ENCODE measurements at regions not wholly inside any gene's neighbourhood (a gene's known extent, or its start where the extent isn't known, plus 50 kb on each side); places are given as distances from the start of the nearest gene placed in this dataset.

DNA sequence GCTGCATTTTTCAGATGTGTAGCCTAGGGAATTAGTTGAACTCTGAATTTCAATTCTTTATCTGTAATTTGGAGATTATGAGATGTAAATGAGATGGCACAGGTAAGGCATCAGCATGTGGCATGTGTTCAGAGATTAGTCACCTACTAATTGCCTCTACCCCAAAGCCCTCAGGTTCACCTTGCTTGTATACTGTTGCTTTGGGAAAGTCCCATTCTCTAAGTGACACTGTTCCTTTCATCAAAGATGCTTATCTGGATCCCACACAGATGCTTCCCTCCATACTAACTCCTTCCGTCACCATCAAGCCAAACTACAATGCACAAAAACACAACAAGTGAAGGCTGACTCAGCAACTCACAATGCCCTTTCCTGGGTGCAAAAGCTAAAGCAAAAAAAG is 143.7 kb downstream of the LRATD1 start:
- no peak overlapping the region for H3K4me3 ChIP-seq (ENCODE audit: low read length in 3 of 3)
- H3K9me3 ChIP-seq (ENCODE audit: control insufficient read depth in 2 of 3, insufficient read depth in 1 of 3, low read length in 3 of 3) = no peaks in the 10 kb centered on the region
- FAIRE-seq (no peak), DNase-seq (no peak)
- intact Hi-C loops (cut with DNase I) = no loop called here
- no peaks in the 10 kb centered on the region for H3K4me1 ChIP-seq (ENCODE audit: control insufficient read depth in 2 of 3, insufficient read depth in 2 of 3, low read depth in 1 of 3, low read length in 3 of 3)
- TF ChIP-seq, protein P1, sequence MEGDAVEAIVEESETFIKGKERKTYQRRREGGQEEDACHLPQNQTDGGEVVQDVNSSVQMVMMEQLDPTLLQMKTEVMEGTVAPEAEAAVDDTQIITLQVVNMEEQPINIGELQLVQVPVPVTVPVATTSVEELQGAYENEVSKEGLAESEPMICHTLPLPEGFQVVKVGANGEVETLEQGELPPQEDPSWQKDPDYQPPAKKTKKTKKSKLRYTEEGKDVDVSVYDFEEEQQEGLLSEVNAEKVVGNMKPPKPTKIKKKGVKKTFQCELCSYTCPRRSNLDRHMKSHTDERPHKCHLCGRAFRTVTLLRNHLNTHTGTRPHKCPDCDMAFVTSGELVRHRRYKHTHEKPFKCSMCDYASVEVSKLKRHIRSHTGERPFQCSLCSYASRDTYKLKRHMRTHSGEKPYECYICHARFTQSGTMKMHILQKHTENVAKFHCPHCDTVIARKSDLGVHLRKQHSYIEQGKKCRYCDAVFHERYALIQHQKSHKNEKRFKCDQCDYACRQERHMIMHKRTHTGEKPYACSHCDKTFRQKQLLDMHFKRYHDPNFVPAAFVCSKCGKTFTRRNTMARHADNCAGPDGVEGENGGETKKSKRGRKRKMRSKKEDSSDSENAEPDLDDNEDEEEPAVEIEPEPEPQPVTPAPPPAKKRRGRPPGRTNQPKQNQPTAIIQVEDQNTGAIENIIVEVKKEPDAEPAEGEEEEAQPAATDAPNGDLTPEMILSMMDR (IDR thresholded peaks at IDR 0.05; ENCODE audit: borderline replicate concordance, extremely low read depth, insufficient read depth) = no peak
- no peak overlapping the region for H3K9ac ChIP-seq (ENCODE audit: low read length in 3 of 3)
- H3K27me3 ChIP-seq (ENCODE audit: control insufficient read depth, insufficient read depth, low read length) = no peaks in the 10 kb centered on the region
- H3K27ac ChIP-seq (ENCODE audit: low read depth in 2 of 2, low read length in 2 of 2) = no peak overlapping the region
- H3K36me3 ChIP-seq (ENCODE audit: control insufficient read depth in 2 of 3, insufficient read depth in 3 of 3, low read length in 3 of 3) = no peaks in the 10 kb centered on the region

DNA sequence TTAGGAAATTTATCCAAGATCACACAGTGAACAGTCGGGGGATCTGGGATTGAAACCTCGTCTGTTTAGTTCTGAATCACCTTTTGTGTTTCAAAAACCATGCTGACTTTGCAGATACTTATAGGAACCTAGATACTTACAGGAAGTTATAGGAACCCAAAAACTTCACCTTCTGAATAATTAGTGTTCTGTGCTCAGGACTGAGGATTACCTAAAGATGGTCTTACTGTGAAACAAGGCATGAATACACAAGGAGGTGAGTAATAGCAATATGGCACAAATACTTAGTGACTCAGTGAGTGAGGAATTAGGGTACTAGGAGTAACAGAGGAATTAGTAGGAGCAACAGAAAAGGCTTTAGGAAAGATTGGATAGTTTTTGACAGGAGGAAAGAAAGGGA is 145.5 kb downstream of the LRATD1 start:
- FAIRE-seq (no peak), DNase-seq (no peak)
- Histone ChIP-seq H3K4me1 (ENCODE audit: control insufficient read depth in 2 of 3, insufficient read depth in 2 of 3, low read depth in 1 of 3, low read length in 3 of 3) (no peaks in the 10 kb centered on the region), H3K27me3 (ENCODE audit: control insufficient read depth, insufficient read depth, low read length) (no peaks in the 10 kb centered on the region), H3K27ac (ENCODE audit: low read depth in 2 of 2, low read length in 2 of 2) (no peak overlapping the region), H3K9ac (ENCODE audit: low read length in 3 of 3) (no peak overlapping the region), H3K4me3 (ENCODE audit: low read length in 3 of 3) (no peak overlapping the region), H3K9me3 (ENCODE audit: control insufficient read depth in 2 of 3, insufficient read depth in 1 of 3, low read length in 3 of 3) (peaks cover 0 to 3% (median 0%) of the 10 kb centered on the region in 3 donors), H3K36me3 (ENCODE audit: control insufficient read depth in 2 of 3, insufficient read depth in 3 of 3, low read length in 3 of 3) (no peaks in the 10 kb centered on the region)
- intact Hi-C loops (cut with DNase I) = no loop called here
- TF ChIP-seq, protein P1 (IDR thresholded peaks at IDR 0.05; ENCODE audit: borderline replicate concordance, extremely low read depth, insufficient read depth) = no peak

DNA sequence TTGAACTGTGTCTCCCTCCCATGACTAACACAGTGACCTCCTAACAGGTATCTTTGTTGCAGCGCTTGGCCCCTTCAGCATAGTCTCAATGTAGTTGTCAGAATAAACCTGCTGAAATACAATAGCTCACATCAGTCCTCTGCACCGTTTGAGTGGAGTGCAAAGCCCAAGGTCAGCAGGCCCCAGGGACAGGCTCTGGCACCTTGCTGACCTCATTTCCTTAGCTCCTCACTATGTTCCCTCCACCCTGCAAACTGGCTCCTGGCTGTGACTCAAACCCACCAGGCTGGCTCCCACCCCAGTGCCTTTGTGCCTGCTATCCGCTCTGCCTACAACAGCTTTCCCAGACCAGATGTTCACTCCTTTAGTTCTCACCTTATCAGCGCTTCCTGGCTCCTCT is 146.7 kb downstream of the LRATD1 start:
- intact Hi-C loops (cut with DNase I) = no loop called here

More for the DNA sequence above, 146.7 kb downstream of the LRATD1 start:
- H3K9ac ChIP-seq (ENCODE audit: low read length in 3 of 3) = no peak overlapping the region
- no peaks in the 10 kb centered on the region for H3K27me3 ChIP-seq (ENCODE audit: control insufficient read depth, insufficient read depth, low read length)
- H3K9me3 ChIP-seq (ENCODE audit: control insufficient read depth in 2 of 3, insufficient read depth in 1 of 3, low read length in 3 of 3) = peaks cover 0 to 3% (median 0%) of the 10 kb centered on the region in 3 donors
- no peaks in the 10 kb centered on the region for H3K36me3 ChIP-seq (ENCODE audit: control insufficient read depth in 2 of 3, insufficient read depth in 3 of 3, low read length in 3 of 3)
- no peaks in the 10 kb centered on the region for H3K4me1 ChIP-seq (ENCODE audit: control insufficient read depth in 2 of 3, insufficient read depth in 2 of 3, low read depth in 1 of 3, low read length in 3 of 3)
- DNase-seq = no peak
- no peak overlapping the region for H3K27ac ChIP-seq (ENCODE audit: low read depth in 2 of 2, low read length in 2 of 2)
- H3K4me3 ChIP-seq (ENCODE audit: low read length in 3 of 3) = no peak overlapping the region
- FAIRE-seq = no peak
- TF ChIP-seq, protein P1 (IDR thresholded peaks at IDR 0.05; ENCODE audit: borderline replicate concordance, extremely low read depth, insufficient read depth) = no peak
